PFSK-1 (cell line): ENCODE measurements at regions not wholly inside any gene's neighbourhood (a gene's known extent, or its start where the extent isn't known, plus 50 kb on each side); places are given as distances from the start of the nearest gene placed in this dataset.

Experiments
- FOXP2 ChIP-seq: optimal IDR thresholded peaks from 2 replicates; pipeline ENCODE3; 2011; ENCODE audit warnings: borderline replicate concordance, control low read depth, inconsistent platforms; ENCODE audit not compliant: insufficient read depth; ENCODE audit errors: extremely low read length, extremely low read depth
- POLR2AphosphoS5 ChIP-seq: IDR thresholded peaks from 2 replicates; pipeline ENCODE4 v1.6.1; 2012; ENCODE audit warnings: low read depth, mild to moderate bottlenecking, control low read depth, low read length, moderate library complexity
- SIN3A ChIP-seq: IDR thresholded peaks from 2 replicates; pipeline ENCODE4 v1.6.1; 2012; ENCODE audit warnings: mild to moderate bottlenecking, low read length, moderate library complexity, borderline replicate concordance; ENCODE audit not compliant: insufficient read depth
- TAF1 ChIP-seq: IDR thresholded peaks from 2 replicates; pipeline ENCODE4 v1.6.1; 2012; ENCODE audit warnings: low read length, control low read depth, borderline replicate concordance; ENCODE audit not compliant: insufficient read depth
- TF ChIP-seq, protein P1 (sequence below), 2 experiments: IDR thresholded peaks; 2 replicates each; pipeline versions ENCODE4 v1.6.1 to v1.8.0; 2011 to 2012; ENCODE audit warnings: low read depth in 2 of 2, low read length in 2 of 2, control low read depth in 1 of 2, inconsistent platforms in 1 of 2, mild to moderate bottlenecking in 1 of 2, moderate library complexity in 1 of 2; ENCODE audit not compliant: insufficient read depth in 1 of 2

DNA sequence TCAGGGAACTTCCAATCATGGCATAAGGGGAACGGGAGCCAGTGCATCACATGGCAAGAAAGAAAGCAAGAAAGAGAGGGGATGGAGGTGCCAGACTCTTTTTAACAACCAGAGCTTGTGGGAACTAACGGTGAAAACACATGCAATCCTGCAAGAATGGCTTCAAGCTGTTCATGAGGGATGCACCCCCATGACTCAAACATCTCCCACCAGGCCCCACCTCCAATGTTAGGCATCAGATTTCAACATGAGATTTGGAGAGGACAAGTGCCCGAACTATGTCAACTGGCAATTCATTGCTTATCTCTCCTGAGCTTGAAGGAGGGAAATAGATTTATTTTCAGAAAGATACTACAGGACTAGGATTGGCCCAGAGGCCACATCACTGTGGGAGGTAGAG, 270.0 kb downstream of the SLC4A3 start:
- no peak for TF ChIP-seq POLR2AphosphoS5
- TF ChIP-seq TAF1 = no peak
- TF ChIP-seq FOXP2 = no peak
- TF ChIP-seq, protein P1, sequence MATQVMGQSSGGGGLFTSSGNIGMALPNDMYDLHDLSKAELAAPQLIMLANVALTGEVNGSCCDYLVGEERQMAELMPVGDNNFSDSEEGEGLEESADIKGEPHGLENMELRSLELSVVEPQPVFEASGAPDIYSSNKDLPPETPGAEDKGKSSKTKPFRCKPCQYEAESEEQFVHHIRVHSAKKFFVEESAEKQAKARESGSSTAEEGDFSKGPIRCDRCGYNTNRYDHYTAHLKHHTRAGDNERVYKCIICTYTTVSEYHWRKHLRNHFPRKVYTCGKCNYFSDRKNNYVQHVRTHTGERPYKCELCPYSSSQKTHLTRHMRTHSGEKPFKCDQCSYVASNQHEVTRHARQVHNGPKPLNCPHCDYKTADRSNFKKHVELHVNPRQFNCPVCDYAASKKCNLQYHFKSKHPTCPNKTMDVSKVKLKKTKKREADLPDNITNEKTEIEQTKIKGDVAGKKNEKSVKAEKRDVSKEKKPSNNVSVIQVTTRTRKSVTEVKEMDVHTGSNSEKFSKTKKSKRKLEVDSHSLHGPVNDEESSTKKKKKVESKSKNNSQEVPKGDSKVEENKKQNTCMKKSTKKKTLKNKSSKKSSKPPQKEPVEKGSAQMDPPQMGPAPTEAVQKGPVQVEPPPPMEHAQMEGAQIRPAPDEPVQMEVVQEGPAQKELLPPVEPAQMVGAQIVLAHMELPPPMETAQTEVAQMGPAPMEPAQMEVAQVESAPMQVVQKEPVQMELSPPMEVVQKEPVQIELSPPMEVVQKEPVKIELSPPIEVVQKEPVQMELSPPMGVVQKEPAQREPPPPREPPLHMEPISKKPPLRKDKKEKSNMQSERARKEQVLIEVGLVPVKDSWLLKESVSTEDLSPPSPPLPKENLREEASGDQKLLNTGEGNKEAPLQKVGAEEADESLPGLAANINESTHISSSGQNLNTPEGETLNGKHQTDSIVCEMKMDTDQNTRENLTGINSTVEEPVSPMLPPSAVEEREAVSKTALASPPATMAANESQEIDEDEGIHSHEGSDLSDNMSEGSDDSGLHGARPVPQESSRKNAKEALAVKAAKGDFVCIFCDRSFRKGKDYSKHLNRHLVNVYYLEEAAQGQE (IDR thresholded peaks at IDR 0.05; ENCODE audit: insufficient read depth in 1 of 2, low read depth in 2 of 2, low read length in 2 of 2) = no peak
- no peak for TF ChIP-seq SIN3A

DNA sequence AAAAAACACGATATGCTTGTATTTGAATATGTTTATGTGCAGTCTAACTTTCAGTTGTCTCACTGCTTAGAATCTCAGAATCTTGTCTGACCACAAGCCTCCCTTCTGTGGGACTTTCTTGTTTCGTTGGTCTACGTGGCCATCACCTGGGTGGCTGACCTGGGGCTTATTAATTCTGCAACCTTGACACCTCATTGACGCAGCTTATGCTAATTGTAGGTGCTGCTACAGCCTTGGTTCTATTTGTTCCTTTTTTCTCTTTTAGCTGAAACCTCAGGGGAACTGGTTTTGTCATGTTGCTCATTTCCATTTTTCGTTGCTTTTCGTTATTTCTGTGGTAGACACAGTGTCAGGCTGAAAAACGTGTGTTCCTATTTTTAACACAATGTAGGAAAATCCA, 273.7 kb downstream of the SLC4A3 start:
- TF ChIP-seq, protein P1 (IDR thresholded peaks at IDR 0.05; ENCODE audit: insufficient read depth in 1 of 2, low read depth in 2 of 2, low read length in 2 of 2) = no peak
- no peak for TF ChIP-seq SIN3A
- no peak for TF ChIP-seq POLR2AphosphoS5
- no peak for TF ChIP-seq TAF1
- no peak for TF ChIP-seq FOXP2

DNA sequence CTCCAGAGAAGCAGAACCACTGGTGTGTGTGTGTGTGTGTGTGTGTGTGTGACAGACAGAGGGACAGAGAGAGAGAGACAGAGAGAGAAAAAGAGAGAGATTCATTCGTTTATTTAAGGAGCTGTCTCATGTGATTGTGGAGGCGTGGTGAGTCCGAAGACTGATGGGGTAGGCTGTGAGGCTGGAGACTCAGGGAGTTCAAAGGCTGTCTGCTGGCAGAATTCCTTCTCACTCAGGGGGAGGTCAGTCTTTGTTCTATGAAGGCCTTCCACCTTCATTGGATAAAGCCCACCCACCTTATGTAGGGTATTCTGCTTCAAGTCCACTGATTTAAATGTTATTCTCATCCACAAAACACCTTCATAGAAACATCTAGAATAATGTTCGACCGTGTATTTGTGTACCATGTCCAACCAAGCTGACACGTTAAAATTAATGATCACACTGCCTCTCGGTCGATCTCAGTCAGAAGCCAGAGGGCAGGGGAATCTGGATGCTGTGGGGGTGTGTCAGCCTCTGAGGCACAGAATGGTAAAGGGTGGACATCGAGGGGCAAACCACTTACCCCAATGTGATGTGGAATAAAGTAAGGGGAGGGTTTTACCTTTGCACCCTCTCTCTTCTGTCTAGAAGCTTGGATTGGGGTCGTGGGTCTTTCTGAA, 275.6 kb downstream of the SLC4A3 start:
- no peak for TF ChIP-seq FOXP2
- TF ChIP-seq SIN3A = no peak
- TF ChIP-seq, protein P1 (IDR thresholded peaks at IDR 0.05; ENCODE audit: insufficient read depth in 1 of 2, low read depth in 2 of 2, low read length in 2 of 2) = no peak
- no peak for TF ChIP-seq TAF1
- TF ChIP-seq POLR2AphosphoS5 = no peak

DNA sequence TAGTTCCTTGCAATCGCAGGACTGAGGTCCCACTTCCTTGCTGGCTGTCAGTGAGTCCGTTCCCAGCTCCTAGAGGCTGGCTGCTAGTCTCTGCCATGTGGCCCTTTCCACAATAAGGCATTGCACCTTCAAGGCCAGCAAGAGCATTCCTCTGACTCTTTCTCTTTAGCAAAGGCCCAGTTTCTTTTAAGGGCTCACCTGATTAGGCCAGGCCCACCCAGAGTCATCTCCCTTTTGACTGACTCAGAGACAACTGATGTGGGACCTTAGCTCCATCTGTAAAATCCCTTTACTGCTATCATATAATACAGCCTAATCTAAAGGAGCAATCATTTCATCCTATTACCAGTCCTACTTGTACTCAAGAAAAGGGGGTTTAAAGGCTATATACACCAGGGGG, 278.2 kb downstream of the SLC4A3 start:
- TF ChIP-seq POLR2AphosphoS5 (no peak), TAF1 (no peak), SIN3A (no peak), FOXP2 (no peak)
- TF ChIP-seq, protein P1 (IDR thresholded peaks at IDR 0.05; ENCODE audit: insufficient read depth in 1 of 2, low read depth in 2 of 2, low read length in 2 of 2) = no peak
